ENCODE measurements at regions not wholly inside any gene's neighbourhood (a gene's known extent, or its start where the extent isn't known, plus 50 kb on each side); places are given as distances from the start of the nearest gene placed in this dataset.
"Not testable (repeated sequence)": the region's sequence is repeated elsewhere in the genome, so short reads cannot be mapped to it uniquely, and the experiment has no call there.

GRCh38 chr2:35294636-35295263 is 1060.8 kb upstream of the CRIM1 start:
- DNase-seq = no peak

GRCh38 chr2:35293261-35293660 is 1062.3 kb upstream of the CRIM1 start:
- DNase-seq = no peak

DNA sequence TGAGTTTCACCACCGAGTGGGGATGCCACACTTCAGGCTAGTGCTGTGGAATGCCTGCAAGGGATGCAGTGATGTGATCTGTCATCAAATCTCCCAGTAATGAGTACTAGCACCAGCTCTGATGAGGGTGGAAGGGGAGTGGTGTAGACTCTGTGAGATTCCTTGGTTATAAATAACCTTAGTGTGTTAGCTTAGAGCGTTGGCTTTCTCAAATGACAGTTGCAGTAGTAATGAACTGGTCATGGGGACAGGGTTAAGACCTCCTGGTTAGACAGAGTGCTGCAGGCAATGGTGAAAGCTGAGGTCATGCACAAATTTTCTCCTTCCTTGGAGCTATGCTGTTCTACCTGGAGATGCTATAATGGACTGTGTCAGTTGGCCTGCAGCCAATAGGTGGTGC is 1063.4 kb upstream of the CRIM1 start:
- no peak for DNase-seq

DNA sequence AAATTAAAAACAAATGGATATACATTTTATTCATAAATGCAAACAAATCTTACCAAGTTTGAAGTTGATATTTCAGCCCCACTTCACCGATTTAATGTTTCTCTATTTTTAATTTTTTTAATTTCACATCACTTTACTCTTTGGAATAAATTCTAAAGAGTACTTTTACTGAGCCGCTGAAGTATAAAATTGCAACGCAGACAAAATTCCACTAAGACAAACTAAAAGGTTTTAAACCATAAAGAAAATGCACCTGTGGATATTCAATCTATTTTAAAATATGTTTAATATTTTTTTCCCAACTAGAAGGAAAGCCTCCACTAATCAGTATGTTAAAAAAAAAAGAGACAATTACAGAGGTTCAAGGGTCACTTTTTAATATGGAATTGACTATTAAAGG is 1073.9 kb upstream of the CRIM1 start:
- DNase-seq = no peak

GRCh38 chr2:35255826-35256225 is 1099.8 kb upstream of the CRIM1 start:
- DNase-seq = no peak

- DNase-seq = no peak
Measured at GRCh38 chr2:35251156-35251555, 1104.4 kb upstream of the CRIM1 start.

DNA sequence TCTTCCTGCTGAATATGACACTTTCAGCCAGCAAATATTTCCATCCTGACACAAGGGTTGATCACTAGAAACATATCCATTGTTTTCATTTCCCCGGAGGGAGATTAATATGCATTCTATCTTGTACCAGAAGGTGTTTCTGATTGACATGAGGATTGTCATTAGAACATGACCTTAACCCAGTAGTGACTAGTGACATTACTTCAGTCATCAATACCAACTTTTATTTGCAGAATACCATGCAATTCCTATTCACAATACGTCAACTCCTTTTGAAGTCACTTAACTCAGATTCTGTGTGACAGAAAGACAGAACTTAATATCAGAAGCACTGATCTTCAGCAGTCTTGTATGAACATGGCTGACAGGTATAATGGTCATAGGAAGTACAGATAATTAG is 1108.9 kb upstream of the CRIM1 start:
- no peak for DNase-seq

- no peak for DNase-seq
Measured at GRCh38 chr2:35228584-35228983, 1127.0 kb upstream of the CRIM1 start.

- DNase-seq = no peak
Measured at GRCh38 chr2:35220461-35220860, 1135.1 kb upstream of the CRIM1 start.

DNA sequence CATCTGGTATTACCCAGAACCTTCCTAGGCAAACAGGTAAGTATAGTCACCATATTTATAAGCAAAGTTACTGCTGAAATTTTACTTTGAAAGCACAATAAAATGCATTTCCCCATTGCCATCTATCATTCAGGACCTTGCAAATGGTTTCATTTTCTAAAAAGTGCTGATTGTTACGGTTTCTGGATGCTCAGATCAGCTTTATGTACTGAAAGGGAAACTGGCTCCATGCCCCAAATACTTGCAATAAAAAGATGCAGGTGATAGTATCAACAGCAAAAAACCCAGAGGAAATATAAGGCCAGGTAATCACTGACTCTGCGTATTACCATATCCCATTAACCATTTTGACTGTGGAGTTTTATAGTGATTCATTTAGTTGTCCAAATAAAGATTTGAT is 1150.7 kb upstream of the CRIM1 start:
- DNase-seq = no peak

DNA sequence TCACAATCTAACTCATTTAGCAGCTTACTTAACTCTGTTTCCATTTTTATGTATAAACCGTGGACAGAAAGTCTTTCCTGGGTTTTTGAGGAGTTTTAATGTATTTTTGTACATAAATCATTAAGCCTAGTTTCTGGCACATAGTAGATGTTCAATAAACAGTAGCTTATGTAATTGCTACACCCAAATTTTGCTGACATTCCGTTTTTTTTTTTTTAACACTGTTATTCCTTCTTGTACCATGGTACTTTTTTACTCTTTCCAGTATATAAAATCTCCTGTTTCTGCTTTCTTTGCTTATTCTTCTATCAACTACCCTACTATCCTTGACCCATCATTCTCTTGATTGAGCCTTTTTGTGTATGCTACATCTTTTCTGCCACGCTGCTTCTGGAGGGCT is 1151.3 kb upstream of the CRIM1 start:
- DNase-seq = no peak

DNA sequence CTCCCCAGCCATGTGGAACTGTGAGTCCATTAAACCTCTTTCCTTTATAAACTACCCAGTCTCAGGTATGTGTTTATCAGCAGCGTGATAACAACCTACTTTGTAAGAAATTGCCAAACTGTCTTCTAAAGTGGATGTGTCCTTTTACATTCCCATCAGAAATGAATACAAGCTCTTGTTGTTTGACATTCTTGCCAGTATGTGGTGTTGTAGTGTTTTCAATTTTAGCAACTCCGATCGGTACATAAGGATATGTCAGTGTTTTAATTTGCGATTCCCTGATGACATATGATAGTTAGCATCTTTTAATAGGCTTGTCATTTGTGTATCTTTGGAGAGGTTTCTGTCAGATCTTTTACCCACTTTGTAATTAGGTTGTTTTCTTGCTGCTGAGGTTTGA is 1156.3 kb upstream of the CRIM1 start:
- no peak for DNase-seq

DNA sequence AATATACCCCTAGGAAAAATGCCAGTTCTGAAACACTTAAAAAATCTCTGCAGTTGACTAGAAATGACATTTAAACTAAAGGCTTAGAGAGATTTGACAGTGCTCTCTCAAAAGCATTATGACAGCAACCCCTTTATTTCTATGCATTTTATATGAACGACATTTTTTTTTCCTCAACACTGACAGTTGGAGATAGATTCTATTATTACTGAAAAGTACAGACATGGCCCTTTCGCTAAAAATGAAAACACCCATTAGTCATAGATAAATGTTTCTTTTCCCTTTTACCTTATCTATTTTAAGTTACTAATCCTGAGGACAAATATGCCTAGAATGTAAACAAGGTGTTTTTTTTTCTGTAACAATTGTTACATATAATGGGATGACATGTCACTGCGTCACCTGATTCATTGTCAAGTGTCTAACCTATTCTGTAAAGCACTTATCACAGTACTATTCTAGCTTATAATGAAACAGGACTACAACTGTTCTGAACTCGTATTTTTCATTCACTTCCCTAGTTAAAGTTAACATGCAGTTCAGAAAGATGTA is 1169.6 kb upstream of the CRIM1 start:
- DNase-seq = no peak

- DNase-seq = no peak
Measured at GRCh38 chr2:35184471-35184870, 1171.1 kb upstream of the CRIM1 start.

DNA sequence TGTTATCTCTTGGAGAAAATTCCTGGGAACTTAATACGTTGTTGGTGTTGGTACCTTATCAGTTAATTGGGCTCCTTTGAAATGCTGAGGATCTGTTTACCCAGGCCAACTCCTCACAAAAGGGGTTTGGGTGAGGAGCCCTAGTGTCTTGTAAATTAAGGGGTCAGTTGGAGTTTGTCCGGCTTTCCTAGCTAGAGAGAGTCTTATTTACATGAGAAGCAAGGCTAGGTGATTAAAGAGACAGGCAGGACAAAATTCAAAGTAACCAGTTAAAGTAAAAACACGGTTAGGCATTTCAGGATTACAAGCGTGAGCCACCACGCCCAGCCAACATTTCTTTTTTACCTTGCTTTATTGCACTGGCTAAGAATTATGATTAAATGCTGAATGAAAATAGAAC is 1178.9 kb upstream of the CRIM1 start:
- not testable (repeated sequence) for DNase-seq

DNA sequence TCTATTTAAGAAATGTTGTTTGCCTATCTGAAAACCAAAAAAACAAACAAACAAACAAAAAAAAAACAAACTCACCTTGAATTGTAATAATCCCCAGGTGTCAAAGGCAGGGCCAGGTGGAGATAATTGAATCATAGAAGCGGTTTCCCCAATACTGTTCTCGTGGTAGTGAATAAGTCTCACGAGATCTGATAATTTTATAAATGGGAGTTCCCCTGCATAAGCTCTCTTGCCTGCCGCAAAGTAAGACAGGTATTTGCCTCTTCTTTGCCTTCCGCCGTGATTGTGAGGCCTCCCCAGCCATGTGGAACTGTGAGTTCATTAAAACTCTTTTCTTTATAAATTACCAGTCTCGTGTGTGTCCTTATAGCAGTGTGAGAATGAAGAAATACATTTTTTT is 1180.7 kb upstream of the CRIM1 start:
- DNase-seq = no peak

GRCh38 chr2:35172687-35173086 is 1182.9 kb upstream of the CRIM1 start:
- no peak for DNase-seq

GRCh38 chr2:35168351-35168750 is 1187.2 kb upstream of the CRIM1 start:
- no peak for DNase-seq

- no peak for DNase-seq
Measured at GRCh38 chr2:35163948-35164347, 1191.6 kb upstream of the CRIM1 start.

DNA sequence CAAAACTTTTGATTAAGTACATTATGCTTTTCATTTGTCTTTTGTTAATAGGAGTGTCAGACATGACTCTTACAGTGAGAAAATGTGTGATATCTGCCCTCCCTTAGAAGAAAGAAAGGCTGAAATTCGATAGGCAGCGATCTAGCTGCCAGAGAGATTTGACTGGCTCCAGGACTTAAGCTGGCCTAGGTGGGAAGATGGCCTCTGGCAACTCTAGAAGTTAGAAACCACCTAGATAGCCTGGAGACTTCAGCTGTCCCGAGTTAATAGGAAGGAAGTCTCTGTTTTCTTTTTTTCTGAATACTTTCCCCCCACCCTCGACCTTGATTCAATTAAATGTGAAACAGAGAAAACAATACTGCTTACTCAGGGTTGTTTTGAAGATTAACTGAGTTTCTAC is 1194.7 kb upstream of the CRIM1 start:
- no peak for DNase-seq

DNA sequence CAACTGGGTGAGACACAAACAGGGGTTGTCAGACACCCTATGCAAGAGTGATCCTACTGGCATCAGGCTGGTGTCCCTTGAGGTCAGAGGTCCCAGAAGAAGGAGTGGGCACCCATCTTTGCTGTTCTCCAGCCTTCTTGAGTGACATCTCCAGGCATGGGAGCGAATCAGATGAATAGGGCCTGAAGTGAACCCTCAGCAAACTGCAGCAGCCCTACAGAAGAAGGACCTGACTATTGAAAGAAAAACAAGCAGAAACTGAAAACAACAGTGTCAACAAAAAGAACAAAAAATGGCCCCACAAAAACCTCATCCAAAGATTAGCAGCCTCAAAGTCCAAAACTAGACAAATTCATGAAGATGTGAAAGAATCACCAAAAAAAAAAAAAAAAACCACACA is 1229.7 kb upstream of the CRIM1 start:
- no peak for DNase-seq

GRCh38 chr2:35125278-35125677 is 1230.3 kb upstream of the CRIM1 start:
- DNase-seq = no peak

- DNase-seq = no peak
Measured at GRCh38 chr2:35116151-35116550, 1239.4 kb upstream of the CRIM1 start.

DNA sequence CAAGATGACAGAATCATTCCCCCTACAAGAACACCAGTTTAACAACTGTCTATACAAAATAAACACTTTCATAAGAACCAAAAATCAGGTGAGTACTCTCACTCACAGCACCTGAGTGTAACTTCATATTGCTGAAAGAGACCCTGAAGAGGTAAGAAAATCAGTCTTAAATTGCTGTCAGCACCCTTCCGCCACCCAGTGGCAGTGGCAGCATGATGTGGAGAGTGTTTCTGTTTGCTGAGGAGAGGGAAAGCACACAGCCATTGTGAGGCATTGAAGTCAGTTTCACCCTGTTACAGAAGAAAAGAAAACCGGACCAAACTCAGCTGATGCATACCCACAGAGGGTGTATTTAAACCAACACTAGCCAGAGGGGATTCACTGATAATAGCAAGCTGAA is 1240.8 kb upstream of the CRIM1 start:
- no peak for DNase-seq

DNA sequence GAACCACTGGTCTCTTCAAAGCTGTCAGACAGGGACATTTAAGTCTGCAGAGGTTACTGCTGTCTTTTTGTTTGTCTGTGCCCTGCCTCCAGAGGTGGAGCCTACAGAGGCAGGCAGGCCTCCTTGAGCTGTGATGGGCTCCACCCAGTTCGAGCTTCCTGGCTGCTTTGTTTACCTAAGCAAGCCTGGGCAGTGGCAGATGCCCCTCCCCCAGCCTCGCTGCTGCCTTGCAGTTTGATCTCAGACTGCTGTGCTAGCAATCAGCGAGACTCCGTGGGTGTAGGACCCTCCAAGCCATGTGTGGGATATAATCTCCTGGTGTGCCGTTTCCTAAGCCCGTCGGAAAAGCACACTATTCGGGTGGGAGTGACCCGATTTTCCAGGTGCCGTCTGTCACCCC is 1243.2 kb upstream of the CRIM1 start:
- DNase-seq = not testable (repeated sequence)

All from activated T-cell treated with anti-CD3 and anti-CD28 coated beads, Interleukin-2, amount 50 U/mL, for 48 hours (primary cell).